Left forelimb (tissue), 1 donor: ENCODE measurements at regions not wholly inside any gene's neighbourhood (a gene's known extent, or its start where the extent isn't known, plus 50 kb on each side); places are given as distances from the start of the nearest gene placed in this dataset.

Experiments used
- DNase-seq: peaks from one replicate; pipeline ENCODE4 v3.0.0-alpha.2; 2018; ENCODE audit warnings: low spot score

- DNase-seq: no peak
Measured at GRCh38 chr16:85311741-85312140, 199.5 kb upstream of the CIBAR2 start.

- DNase-seq: no peak
Measured at GRCh38 chr16:85312174-85312573, 199.9 kb upstream of the CIBAR2 start.

GRCh38 chr16:85312642-85313525 lies 200.6 kb upstream of the CIBAR2 start:
- no peak for DNase-seq

GRCh38 chr16:85313526-85314301 lies 201.4 kb upstream of the CIBAR2 start:
- no peak for DNase-seq

GRCh38 chr16:85314512-85314971 lies 202.3 kb upstream of the CIBAR2 start:
- DNase-seq: no peak

GRCh38 chr16:85315866-85316265 lies 203.6 kb upstream of the CIBAR2 start:
- DNase-seq: no peak

- DNase-seq: no peak
Measured at GRCh38 chr16:85316321-85316919, 204.1 kb upstream of the CIBAR2 start.

GRCh38 chr16:85316944-85317343 lies 204.7 kb upstream of the CIBAR2 start:
- DNase-seq: no peak

GRCh38 chr16:85317704-85318103 lies 205.4 kb upstream of the CIBAR2 start:
- DNase-seq: no peak

- DNase-seq: no peak
Measured at GRCh38 chr16:85319208-85319983, 207.1 kb upstream of the CIBAR2 start.

- no peak for DNase-seq
Measured at GRCh38 chr16:85319984-85320440, 207.7 kb upstream of the CIBAR2 start.

- no peak for DNase-seq
Measured at GRCh38 chr16:85320677-85321385, 208.6 kb upstream of the CIBAR2 start.

GRCh38 chr16:85321509-85322271 lies 209.4 kb upstream of the CIBAR2 start:
- DNase-seq: peak; percentile 88

- DNase-seq: no peak
Measured at GRCh38 chr16:85323230-85323960, 211.1 kb upstream of the CIBAR2 start.

GRCh38 chr16:85323961-85324253 lies 211.6 kb upstream of the CIBAR2 start:
- DNase-seq: no peak

GRCh38 chr16:85324488-85324887 lies 212.2 kb upstream of the CIBAR2 start:
- DNase-seq: no peak

GRCh38 chr16:85326113-85326793 lies 214.0 kb upstream of the CIBAR2 start:
- DNase-seq: no peak

- no peak for DNase-seq
Measured at GRCh38 chr16:85326794-85327181, 214.5 kb upstream of the CIBAR2 start.
